Ishikawa (cell line): ENCODE measurements at regions not wholly inside any gene's neighbourhood (a gene's known extent, or its start where the extent isn't known, plus 50 kb on each side); places are given as distances from the start of the nearest gene placed in this dataset.

Experiments used
- CEBPB ChIP-seq: IDR thresholded peaks from 2 replicates; pipeline ENCODE4 v1.6.1; 2012
- CREB1 ChIP-seq: IDR thresholded peaks from 2 replicates; pipeline ENCODE4 v1.6.1; 2012; ENCODE audit warnings: low read depth
- EGR1 ChIP-seq: IDR thresholded peaks from 2 replicates; pipeline ENCODE4 v1.6.1; 2012
- EP300 ChIP-seq: IDR thresholded peaks from 2 replicates; pipeline ENCODE4 v1.6.1; 2012; ENCODE audit warnings: borderline replicate concordance
- MAX ChIP-seq: IDR thresholded peaks from 2 replicates; pipeline ENCODE4 v1.6.1; 2012
- RAD21 ChIP-seq: IDR thresholded peaks from 2 replicates; pipeline ENCODE4 v1.6.1; 2012; ENCODE audit warnings: low read depth
- REST ChIP-seq: IDR thresholded peaks from 2 replicates; pipeline ENCODE4 v1.6.1; 2012; ENCODE audit warnings: low read depth, mild to moderate bottlenecking
- TAF1 ChIP-seq: IDR thresholded peaks from 2 replicates; pipeline ENCODE4 v1.6.1; 2012; ENCODE audit warnings: low read depth, mild to moderate bottlenecking
- TCF12 ChIP-seq: IDR thresholded peaks from 2 replicates; pipeline ENCODE4 v1.6.1; 2012; ENCODE audit warnings: low read depth
- TEAD4 ChIP-seq: IDR thresholded peaks from 2 replicates; pipeline ENCODE4 v1.6.1; 2012
- USF1 ChIP-seq: IDR thresholded peaks from 2 replicates; pipeline ENCODE4 v1.6.1; 2012
- YY1 ChIP-seq: IDR thresholded peaks from 2 replicates; pipeline ENCODE4 v1.6.1; 2012; ENCODE audit warnings: low read depth
- ZBTB7A ChIP-seq: IDR thresholded peaks from 2 replicates; pipeline ENCODE4 v1.6.1; 2012; ENCODE audit warnings: low read depth

- TF ChIP-seq CEBPB (no peak), REST (no peak), USF1 (no peak), CREB1 (no peak), EP300 (no peak), TCF12 (no peak), MAX (no peak), YY1 (no peak), RAD21 (no peak), TAF1 (no peak), EGR1 (no peak), TEAD4 (no peak), ZBTB7A (no peak)
These were observed 56.7 kb upstream of the ELN start for GRCh38 chr7:73971322-73971703.
